H1 (cell line): ENCODE measurements at regions not wholly inside any gene's neighbourhood (a gene's known extent, or its start where the extent isn't known, plus 50 kb on each side); places are given as distances from the start of the nearest gene placed in this dataset.

Source experiments
- CTCF ChIA-PET: fragments of 300-600 bp; sonication (Branson Sonifier 250); formaldehyde crosslinking; loops from one replicate; lab custom pipeline; 2021; ENCODE audit not compliant: partially characterized antibody; lab: Charles Lee
- POLR2A ChIA-PET: fragments of 300-600 bp; sonication (Branson Sonifier 250); formaldehyde crosslinking; loops from one replicate; lab custom pipeline; 2021; ENCODE audit warnings: inconsistent platforms; ENCODE audit not compliant: partially characterized antibody; lab: Charles Lee
- DNase-seq, 2 experiments: peaks; one replicate each; pipeline versions ENCODE4 v3.0.0 to v3.0.0-alpha.2; 2010 to 2022; ENCODE audit warnings: low spot score in 2 of 2, low read depth in 1 of 2, mixed read lengths in 1 of 2
- FAIRE-seq: peaks from 2 replicates; lab custom pipeline; 2011; peaks lifted over from hg19 to GRCh38; lab: Jason Lieb, UNC
- H2AFZ ChIP-seq: 2 replicates; pipeline ENCODE4 v1.8.1; 2012; ENCODE audit warnings: low read length, inconsistent platforms
- H2AK5ac ChIP-seq: 2 replicates; pipeline ENCODE4 v1.6.1; 2013; ENCODE audit warnings: low read depth, low read length
- H2BK120ac ChIP-seq: replicated peaks from 2 replicates; pipeline ENCODE3; 2013; ENCODE audit warnings: low read depth, low read length, inconsistent platforms
- H2BK12ac ChIP-seq: 2 replicates; pipeline ENCODE4 v1.6.1; 2013; ENCODE audit warnings: low read depth, low read length
- H2BK15ac ChIP-seq: 2 replicates; pipeline ENCODE4 v1.6.1; 2013; ENCODE audit warnings: low read length
- H2BK20ac ChIP-seq: 2 replicates; pipeline ENCODE4 v1.6.1; 2013; ENCODE audit warnings: low read length
- H2BK5ac ChIP-seq: 2 replicates; pipeline ENCODE4 v1.6.1; 2013; ENCODE audit warnings: low read depth, low read length
- H3K14ac ChIP-seq: 2 replicates; pipeline ENCODE4 v1.6.1; 2013; ENCODE audit warnings: inconsistent platforms; ENCODE audit not compliant: insufficient read length
- H3K18ac ChIP-seq: 2 replicates; pipeline ENCODE4 v1.6.1; 2013; ENCODE audit warnings: low read length; ENCODE audit errors: extremely low read depth
- H3K23ac ChIP-seq: 2 replicates; pipeline ENCODE4 v1.6.1; 2013; ENCODE audit warnings: inconsistent platforms; ENCODE audit not compliant: insufficient read length
- H3K23me2 ChIP-seq: 2 replicates; pipeline ENCODE4 v1.6.1; 2013; ENCODE audit warnings: low read depth, low read length
- H3K27ac ChIP-seq: 2 replicates; pipeline ENCODE4 v1.6.1; 2011; ENCODE audit warnings: low read depth, low read length, inconsistent platforms
- H3K27me3 ChIP-seq, 4 experiments: replicated peaks in 1 of 4; 1 replicate in 1 of 4; 2 replicates in 3 of 4; pipeline versions ENCODE4 v1.6.1 to v1.8.1; 2011 to 2013; ENCODE audit warnings: low read length in 3 of 4, mild to moderate bottlenecking in 3 of 4, inconsistent platforms in 2 of 4, mixed read lengths in 2 of 4, moderate library complexity in 1 of 4; ENCODE audit not compliant: control insufficient read depth in 3 of 4, insufficient read depth in 3 of 4; ENCODE audit errors: extremely low read depth in 1 of 4
- H3K36me3 ChIP-seq, 4 experiments: 2 replicates each; pipeline versions ENCODE4 v1.6.1 to v1.8.1; 2011 to 2013; ENCODE audit warnings: mild to moderate bottlenecking in 4 of 4, low read length in 3 of 4, moderate library complexity in 2 of 4, control low read depth in 1 of 4, inconsistent platforms in 1 of 4; ENCODE audit not compliant: insufficient read depth in 4 of 4, control insufficient read depth in 2 of 4
- H3K4ac ChIP-seq: replicated peaks from 2 replicates; pipeline ENCODE3; 2013; ENCODE audit warnings: low read length, low read depth, mixed read lengths, inconsistent platforms; ENCODE audit not compliant: insufficient read length
- H3K4me1 ChIP-seq, 4 experiments: replicated peaks in 1 of 4; 1 replicate in 1 of 4; 2 replicates in 3 of 4; pipeline versions ENCODE4 v1.6.1 to v1.8.1; 2011 to 2013; ENCODE audit warnings: low read length in 3 of 4, inconsistent platforms in 2 of 4, mixed read lengths in 1 of 4; ENCODE audit not compliant: insufficient read depth in 4 of 4, control insufficient read depth in 3 of 4
- H3K4me2 ChIP-seq, 2 experiments: 2 replicates each; pipeline versions ENCODE4 v1.6.1 to v1.8.1; 2011 to 2013; ENCODE audit warnings: low read depth in 2 of 2, low read length in 2 of 2, control low read depth in 1 of 2, inconsistent platforms in 1 of 2, mild to moderate bottlenecking in 1 of 2; ENCODE audit not compliant: insufficient read depth in 1 of 2
- H3K4me3 ChIP-seq, 4 experiments: fragments of 200-600, 300-600 bp in 1 of 4; sonication (generic), shearing (Covaris generic), sonication (Bioruptor Twin) in 1 of 4; 2 replicates each; pipeline versions ENCODE4 v1.5.1 to v1.8.1; 2011 to 2016; ENCODE audit warnings: low read length in 4 of 4, low read depth in 3 of 4, control low read depth in 2 of 4, inconsistent platforms in 2 of 4, mild to moderate bottlenecking in 2 of 4, mixed read lengths in 1 of 4, moderate library complexity in 1 of 4; ENCODE audit not compliant: insufficient read depth in 2 of 4; ENCODE audit errors: extremely low read depth in 1 of 4
- H3K56ac ChIP-seq: replicated peaks from 2 replicates; pipeline ENCODE3; 2013; ENCODE audit warnings: low read depth, mild to moderate bottlenecking, mixed read lengths, low read length, inconsistent platforms; ENCODE audit not compliant: insufficient read length
- H3K79me1 ChIP-seq: 2 replicates; pipeline ENCODE4 v1.6.1; 2013; ENCODE audit warnings: low read depth, low read length, control low read depth
- H3K79me2 ChIP-seq, 2 experiments: 2 replicates each; pipeline versions ENCODE4 v1.6.1 to v1.8.1; 2012 to 2013; ENCODE audit warnings: low read length in 2 of 2, mild to moderate bottlenecking in 2 of 2, inconsistent platforms in 1 of 2; ENCODE audit not compliant: insufficient read depth in 2 of 2, control insufficient read depth in 1 of 2
- H3K9ac ChIP-seq, 4 experiments: replicated peaks in 1 of 4; 1 replicate in 1 of 4; 2 replicates in 3 of 4; pipeline versions ENCODE4 v1.6.1 to v1.8.1; 2011 to 2013; ENCODE audit warnings: low read depth in 3 of 4, low read length in 3 of 4, control low read depth in 2 of 4, mild to moderate bottlenecking in 2 of 4, moderate library complexity in 2 of 4, inconsistent platforms in 1 of 4; ENCODE audit errors: extremely low read depth in 1 of 4
- H3K9me3 ChIP-seq, 2 experiments: 2 replicates each; pipeline versions ENCODE4 v1.6.1 to v1.8.1; 2012 to 2013; ENCODE audit warnings: mild to moderate bottlenecking in 2 of 2, moderate library complexity in 2 of 2, control low read depth in 1 of 2, inconsistent platforms in 1 of 2, low read depth in 1 of 2, low read length in 1 of 2, mixed read lengths in 1 of 2; ENCODE audit not compliant: insufficient read depth in 2 of 2
- H4K20me1 ChIP-seq, 2 experiments: replicated peaks in 1 of 2; 2 replicates each; pipeline versions ENCODE3 to v1.8.1; 2011 to 2013; ENCODE audit warnings: inconsistent platforms in 2 of 2, low read length in 2 of 2, mild to moderate bottlenecking in 1 of 2; ENCODE audit not compliant: insufficient read depth in 2 of 2, control insufficient read depth in 1 of 2
- H4K5ac ChIP-seq: 2 replicates; pipeline ENCODE4 v1.6.1; 2013; ENCODE audit warnings: low read length, low read depth, mixed read lengths, inconsistent platforms; ENCODE audit not compliant: insufficient read length
- H4K8ac ChIP-seq: 2 replicates; pipeline ENCODE4 v1.8.0; 2013; ENCODE audit warnings: mild to moderate bottlenecking, moderate library complexity, low read length, inconsistent platforms; ENCODE audit not compliant: insufficient read depth; ENCODE audit errors: extremely low read depth
- H4K91ac ChIP-seq: replicated peaks from 2 replicates; pipeline ENCODE3; 2013; ENCODE audit warnings: low read length, mixed read lengths, inconsistent platforms; ENCODE audit not compliant: insufficient read length
- BACH1 ChIP-seq: IDR thresholded peaks from 2 replicates; pipeline ENCODE4 v1.6.1; 2012; ENCODE audit warnings: low read length, improper control_type of control experiment
- EGR1 ChIP-seq: IDR thresholded peaks from 2 replicates; pipeline ENCODE4 v1.6.1; 2011; ENCODE audit warnings: low read depth, low read length, borderline replicate concordance
- RAD21 ChIP-seq, 2 experiments: IDR thresholded peaks in 1 of 2; conservative IDR thresholded peaks in 1 of 2; 2 replicates each; pipeline ENCODE4 v1.6.1; 2011; ENCODE audit warnings: low read depth in 2 of 2, low read length in 2 of 2, improper control_type of control experiment in 1 of 2, inconsistent platforms in 1 of 2, mild to moderate bottlenecking in 1 of 2, moderate library complexity in 1 of 2
- RFX5 ChIP-seq: IDR thresholded peaks from 2 replicates; pipeline ENCODE4 v1.6.1; 2011; ENCODE audit warnings: low read depth, low read length, improper control_type of control experiment, borderline replicate concordance
- SP2 ChIP-seq: IDR thresholded peaks from 2 replicates; pipeline ENCODE4 v1.6.1; 2012; ENCODE audit warnings: mild to moderate bottlenecking, low read length, inconsistent platforms
- WGBS, 2 experiments: shearing (Covaris generic) in 1 of 2; methylation state at CpG; one replicate each; pipeline versions ENCODE4 v1.1.6 to v1.1.7; 2013 to 2015; ENCODE audit warnings: low lambda C conversion rate in 2 of 2, mixed read lengths in 2 of 2, inconsistent platforms in 1 of 2, low coverage in 1 of 2, missing lambda C conversion rate in 1 of 2; ENCODE audit not compliant: insufficient replicate concordance in 2 of 2, insufficient coverage in 1 of 2, insufficient read length in 1 of 2; ENCODE audit errors: extremely low coverage in 1 of 2, missing lambda C conversion rate in 1 of 2; 5-methylcytosine and 5-hydroxymethylcytosine counted together
- TF ChIP-seq, protein P1 (sequence below): IDR thresholded peaks from 2 replicates; pipeline ENCODE4 v1.6.1; 2012; ENCODE audit warnings: low read length, inconsistent platforms

DNA sequence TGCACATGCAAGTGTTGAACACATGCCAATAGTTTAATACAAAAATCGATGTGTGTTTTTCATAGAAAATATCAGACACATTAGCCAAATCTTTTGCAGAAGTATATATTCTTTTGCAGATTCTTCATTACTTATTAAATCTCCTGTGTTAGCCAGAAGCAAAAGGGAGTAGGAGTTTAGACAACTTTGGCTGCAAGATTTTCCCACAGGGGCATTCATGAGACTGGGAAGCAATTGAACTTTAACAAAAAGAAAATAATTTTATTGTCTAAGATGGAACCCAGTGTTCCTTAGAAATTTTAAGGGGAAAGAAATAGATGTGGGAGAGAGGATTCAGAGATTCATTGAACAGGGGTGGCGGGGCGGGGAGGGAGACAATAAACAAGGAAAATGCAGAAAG is 1336.0 kb downstream of the GATA3 start:
- CTCF ChIA-PET, result no interaction called here
- H3K79me1 ChIP-seq, result no peaks in the 10 kb centered on the region

More for the DNA sequence above, 1336.0 kb downstream of the GATA3 start:
- H4K8ac ChIP-seq, result no peak overlapping the region
- no peaks in the 10 kb centered on the region for H3K23me2 ChIP-seq
- DNase-seq (no peak), FAIRE-seq (no peak)
- no peak overlapping the region for H2AK5ac ChIP-seq
- H3K4me3 ChIP-seq, result no peak overlapping the region
- H3K18ac ChIP-seq, result no peak overlapping the region
- no peak overlapping the region for H2BK5ac ChIP-seq
- TF ChIP-seq EGR1 (no peak), RFX5 (no peak), SP2 (no peak), BACH1 (no peak), RAD21 (IDR thresholded peaks at IDR 0.05 in 1 of 2, conservative IDR thresholded peaks at IDR 0.05 in 1 of 2; ENCODE audit: low read depth in 2 of 2, low read length in 2 of 2) (no peak)
- TF ChIP-seq, protein P1, sequence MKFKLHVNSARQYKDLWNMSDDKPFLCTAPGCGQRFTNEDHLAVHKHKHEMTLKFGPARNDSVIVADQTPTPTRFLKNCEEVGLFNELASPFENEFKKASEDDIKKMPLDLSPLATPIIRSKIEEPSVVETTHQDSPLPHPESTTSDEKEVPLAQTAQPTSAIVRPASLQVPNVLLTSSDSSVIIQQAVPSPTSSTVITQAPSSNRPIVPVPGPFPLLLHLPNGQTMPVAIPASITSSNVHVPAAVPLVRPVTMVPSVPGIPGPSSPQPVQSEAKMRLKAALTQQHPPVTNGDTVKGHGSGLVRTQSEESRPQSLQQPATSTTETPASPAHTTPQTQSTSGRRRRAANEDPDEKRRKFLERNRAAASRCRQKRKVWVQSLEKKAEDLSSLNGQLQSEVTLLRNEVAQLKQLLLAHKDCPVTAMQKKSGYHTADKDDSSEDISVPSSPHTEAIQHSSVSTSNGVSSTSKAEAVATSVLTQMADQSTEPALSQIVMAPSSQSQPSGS, result no peak
- H3K4me1 ChIP-seq, result no peaks in the 10 kb centered on the region
- H3K79me2 ChIP-seq, result no peaks in the 10 kb centered on the region
- H3K9me3 ChIP-seq, result no peaks in the 10 kb centered on the region
- H4K91ac ChIP-seq, result no peak overlapping the region
- WGBS, 2 experiments, result 88% methylated on average over 3 of the region's 3 CpGs; no CpG with 5 or more reads in 1 of the 2 experiments
- H2BK12ac ChIP-seq, result no peak overlapping the region
- no peak overlapping the region for H3K9ac ChIP-seq
- H2BK15ac ChIP-seq, result no peak overlapping the region
- no peak overlapping the region for H3K4me2 ChIP-seq
- H3K27me3 ChIP-seq, result no peaks in the 10 kb centered on the region
- H3K23ac ChIP-seq, result no peak overlapping the region
- H3K4ac ChIP-seq, result no peak overlapping the region
- POLR2A ChIA-PET, result no interaction called here
- no peak overlapping the region for H3K27ac ChIP-seq
- H4K20me1 ChIP-seq, result no peaks in the 10 kb centered on the region
- H4K5ac ChIP-seq, result no peak overlapping the region
- no peaks in the 10 kb centered on the region for H3K36me3 ChIP-seq
- H2BK20ac ChIP-seq, result no peak overlapping the region
- H3K56ac ChIP-seq, result no peak overlapping the region
- H2AFZ ChIP-seq, result no peak overlapping the region
- H3K14ac ChIP-seq, result no peak overlapping the region
- H2BK120ac ChIP-seq, result no peak overlapping the region
